Stomach (tissue), 8 donors: ENCODE measurements at regions not wholly inside any gene's neighbourhood (a gene's known extent, or its start where the extent isn't known, plus 50 kb on each side); places are given as distances from the start of the nearest gene placed in this dataset.

ENCODE experiments used
- DNase-seq, 2 donors: peaks; one replicate each; pipeline versions ENCODE4 v3.0.0 to v3.0.0-alpha.2; 2013 to 2019
- H3K27ac ChIP-seq, 5 donors: fragments of 200-600 bp in 4 of 5; sonication (generic) in 4 of 5; one replicate each; pipeline ENCODE4 v1.5.1; 2013 to 2019; ENCODE audit warnings: mild to moderate bottlenecking in 1 of 5, moderate library complexity in 1 of 5
- H3K27me3 ChIP-seq, 3 donors: fragments of 200-600 bp; sonication (generic); one replicate each; pipeline ENCODE4 v1.5.1; 2017 to 2019; ENCODE audit warnings: mixed run types in 1 of 3
- H3K36me3 ChIP-seq, 4 donors: fragments of 200-600 bp; sonication (generic); 1 replicate in 3 of 4; 2 replicates in 1 of 4; pipeline ENCODE4 v1.5.1; 2016 to 2019
- H3K4me1 ChIP-seq, 4 donors: fragments of 200-600 bp; sonication (generic); one replicate each; pipeline ENCODE4 v1.5.1; 2016 to 2019
- H3K4me3 ChIP-seq, 4 donors: fragments of 200-600 bp; sonication (generic) in 3 of 4; one replicate each; pipeline ENCODE4 v1.5.1; 2016 to 2019; ENCODE audit warnings: mild to moderate bottlenecking in 1 of 4
- H3K9me3 ChIP-seq, 4 donors: fragments of 200-600 bp; sonication (generic); one replicate each; pipeline ENCODE4 v1.5.1; 2016 to 2019
- EP300 ChIP-seq: sonication (generic); formaldehyde crosslinking; IDR thresholded peaks from one replicate; pipeline ENCODE4 v1.6.1; 2017; ENCODE audit warnings: antibody characterized with exemption
- POLR2A ChIP-seq, 4 donors: fragments of 450-650 bp; IDR thresholded peaks; one replicate each; pipeline ENCODE4 v1.6.1; 2016; ENCODE audit warnings: antibody characterized with exemption in 4 of 4, control low read depth in 2 of 4, mild to moderate bottlenecking in 1 of 4, moderate library complexity in 1 of 4
- POLR2AphosphoS5 ChIP-seq, 3 donors: sonication (generic); formaldehyde crosslinking; IDR thresholded peaks; one replicate each; pipeline ENCODE4 v1.6.1; 2016; ENCODE audit warnings: antibody characterized with exemption in 3 of 3
- WGBS, 5 donors: extraction: QIAGEN DNeasy Blood & Tissue Kit in 3 of 5; methylation state at CpG; one replicate each; pipeline versions ENCODE4 v1.1.5 to v1.1.7; 2013 to 2018; 5-methylcytosine and 5-hydroxymethylcytosine counted together
- intact Hi-C: fragments of 100-400 bp; cut with DNase I; formaldehyde crosslinking; loops from one replicate; pipeline ENCODE4 v1.15.1; 2023; ENCODE audit warnings: low total_unique reads
- TF ChIP-seq, protein P1 (sequence below), 7 experiments: fragments of 450-650 bp in 4 of 7; fragments of 200-600 bp in 3 of 7; sonication (generic) in 3 of 7; IDR thresholded peaks; one replicate each; pipeline ENCODE4 v1.5.1; 2016 to 2019; ENCODE audit warnings: antibody characterized with exemption in 7 of 7, control low read depth in 2 of 7, mild to moderate bottlenecking in 1 of 7
- donor health status: healthy with polysubstance abuse.
- donor health status: Bipolar disorder and iron deficiency.
- donor health status: healthy.

- Histone ChIP-seq H3K36me3 (no peaks in the 10 kb centered on the region), H3K27ac (no peak overlapping the region), H3K4me3 (no peak overlapping the region), H3K27me3 (no peaks in the 10 kb centered on the region), H3K9me3 (no peaks in the 10 kb centered on the region), H3K4me1 (no peaks in the 10 kb centered on the region)
- TF ChIP-seq, protein P1, sequence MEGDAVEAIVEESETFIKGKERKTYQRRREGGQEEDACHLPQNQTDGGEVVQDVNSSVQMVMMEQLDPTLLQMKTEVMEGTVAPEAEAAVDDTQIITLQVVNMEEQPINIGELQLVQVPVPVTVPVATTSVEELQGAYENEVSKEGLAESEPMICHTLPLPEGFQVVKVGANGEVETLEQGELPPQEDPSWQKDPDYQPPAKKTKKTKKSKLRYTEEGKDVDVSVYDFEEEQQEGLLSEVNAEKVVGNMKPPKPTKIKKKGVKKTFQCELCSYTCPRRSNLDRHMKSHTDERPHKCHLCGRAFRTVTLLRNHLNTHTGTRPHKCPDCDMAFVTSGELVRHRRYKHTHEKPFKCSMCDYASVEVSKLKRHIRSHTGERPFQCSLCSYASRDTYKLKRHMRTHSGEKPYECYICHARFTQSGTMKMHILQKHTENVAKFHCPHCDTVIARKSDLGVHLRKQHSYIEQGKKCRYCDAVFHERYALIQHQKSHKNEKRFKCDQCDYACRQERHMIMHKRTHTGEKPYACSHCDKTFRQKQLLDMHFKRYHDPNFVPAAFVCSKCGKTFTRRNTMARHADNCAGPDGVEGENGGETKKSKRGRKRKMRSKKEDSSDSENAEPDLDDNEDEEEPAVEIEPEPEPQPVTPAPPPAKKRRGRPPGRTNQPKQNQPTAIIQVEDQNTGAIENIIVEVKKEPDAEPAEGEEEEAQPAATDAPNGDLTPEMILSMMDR (IDR thresholded peaks at IDR 0.05) = no peak
- TF ChIP-seq POLR2AphosphoS5 (IDR thresholded peaks at IDR 0.05) = no peak
- no peak for DNase-seq
- intact Hi-C loops = no loop called here
- 44 to 76% (median 75%) methylated on average over 1 of the region's 1 CpG for WGBS, 5 donors
Measured at GRCh38 chr6:159533016-159533415, 160.0 kb downstream of the SOD2 start.

GRCh38 chr6:159532155-159532554, 160.9 kb downstream of the SOD2 start:
- intact Hi-C loops = no loop called here
- no peaks in the 10 kb centered on the region for H3K27me3 ChIP-seq
- no peaks in the 10 kb centered on the region for H3K36me3 ChIP-seq
- WGBS, 5 donors = 86 to 97% (median 93%) methylated on average over 5 to 6 of the region's 6 CpGs
- TF ChIP-seq EP300 (no peak), POLR2AphosphoS5 (IDR thresholded peaks at IDR 0.05) (no peak), POLR2A (IDR thresholded peaks at IDR 0.05) (no peak)
- TF ChIP-seq, protein P1 (IDR thresholded peaks at IDR 0.05) = no peak
- no peak for DNase-seq
- no peaks in the 10 kb centered on the region for H3K4me1 ChIP-seq
- H3K27ac ChIP-seq = no peak overlapping the region
- H3K4me3 ChIP-seq = no peak overlapping the region
- H3K9me3 ChIP-seq = no peaks in the 10 kb centered on the region

GRCh38 chr6:159529934-159530333, 163.1 kb downstream of the SOD2 start:
- intact Hi-C loops = no loop called here

GRCh38 chr6:159527351-159527750, 165.7 kb downstream of the SOD2 start:
- H3K4me1 ChIP-seq = no peaks in the 10 kb centered on the region
- intact Hi-C loops = no loop called here
- H3K36me3 ChIP-seq = no peaks in the 10 kb centered on the region
- TF ChIP-seq POLR2A (IDR thresholded peaks at IDR 0.05) (no peak), POLR2AphosphoS5 (IDR thresholded peaks at IDR 0.05) (no peak), EP300 (no peak)
- TF ChIP-seq, protein P1 (IDR thresholded peaks at IDR 0.05) = no peak
- no peaks in the 10 kb centered on the region for H3K9me3 ChIP-seq
- H3K27ac ChIP-seq = no peak overlapping the region
- no peaks in the 10 kb centered on the region for H3K27me3 ChIP-seq
- no peak overlapping the region for H3K4me3 ChIP-seq
- 89 to 100% (median 94%) methylated on average over 1 of the region's 1 CpG for WGBS, 5 donors
- DNase-seq = no peak

More at GRCh38 chr6:159529934-159530333, 163.1 kb downstream of the SOD2 start:
- TF ChIP-seq POLR2AphosphoS5 (IDR thresholded peaks at IDR 0.05) = no peak
- 63 to 75% (median 67%) methylated on average over 7 of the region's 7 CpGs for WGBS, 5 donors
- no peak overlapping the region for H3K27ac ChIP-seq
- peak in 1 of 2 donors; percentile 81 for DNase-seq
- no peaks in the 10 kb centered on the region for H3K36me3 ChIP-seq
- no peaks in the 10 kb centered on the region for H3K4me1 ChIP-seq
- H3K9me3 ChIP-seq = no peaks in the 10 kb centered on the region
- H3K4me3 ChIP-seq = no peak overlapping the region
- no peaks in the 10 kb centered on the region for H3K27me3 ChIP-seq

DNA sequence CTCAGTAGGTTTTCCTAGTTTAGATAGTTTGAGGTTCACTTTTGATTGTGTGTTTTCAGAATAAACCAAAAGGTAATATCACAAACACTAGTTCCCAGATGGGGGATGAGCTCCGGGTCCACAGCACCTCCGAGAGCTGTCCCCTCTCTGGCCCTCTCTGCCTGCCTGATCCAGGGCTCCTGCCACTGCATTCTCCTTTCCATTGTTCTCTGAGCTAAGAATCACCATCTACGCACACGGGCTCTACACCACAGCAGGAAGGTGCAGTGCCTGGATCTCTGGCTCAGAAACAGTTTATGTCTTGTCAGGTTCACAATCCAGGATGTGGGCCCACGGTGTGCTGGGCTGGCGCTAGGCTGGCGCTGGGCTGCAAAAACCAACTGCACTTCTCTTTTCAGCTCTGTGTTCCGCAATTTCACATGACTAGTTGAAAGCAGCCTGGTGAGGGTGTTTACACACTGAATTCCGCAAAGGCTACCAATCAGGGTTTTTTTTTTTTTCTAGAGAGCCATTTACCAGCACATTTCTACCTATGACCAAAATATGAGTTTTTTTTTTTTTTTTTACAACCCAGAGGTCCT, 167.5 kb downstream of the SOD2 start:
- H3K9me3 ChIP-seq = no peaks in the 10 kb centered on the region
- WGBS, 5 donors = 47 to 64% (median 54%) methylated on average over 9 of the region's 9 CpGs
- H3K27me3 ChIP-seq = peaks cover 0 to 7% (median 0%) of the 10 kb centered on the region in 3 donors
- TF ChIP-seq POLR2AphosphoS5 (IDR thresholded peaks at IDR 0.05) = no peak
- no peak for TF ChIP-seq EP300
- TF ChIP-seq, protein P1 (IDR thresholded peaks at IDR 0.05) = no peak
- TF ChIP-seq POLR2A (IDR thresholded peaks at IDR 0.05) = no peak
- no peak overlapping the region for H3K4me3 ChIP-seq
- no peaks in the 10 kb centered on the region for H3K36me3 ChIP-seq
- intact Hi-C loops = no loop called here
- H3K27ac ChIP-seq = no peak overlapping the region
- H3K4me1 ChIP-seq = no peaks in the 10 kb centered on the region
- DNase-seq = no peak
